ENCODE measurements at regions not wholly inside any gene's neighbourhood (a gene's known extent, or its start where the extent isn't known, plus 50 kb on each side); places are given as distances from the start of the nearest gene placed in this dataset.

DNA sequence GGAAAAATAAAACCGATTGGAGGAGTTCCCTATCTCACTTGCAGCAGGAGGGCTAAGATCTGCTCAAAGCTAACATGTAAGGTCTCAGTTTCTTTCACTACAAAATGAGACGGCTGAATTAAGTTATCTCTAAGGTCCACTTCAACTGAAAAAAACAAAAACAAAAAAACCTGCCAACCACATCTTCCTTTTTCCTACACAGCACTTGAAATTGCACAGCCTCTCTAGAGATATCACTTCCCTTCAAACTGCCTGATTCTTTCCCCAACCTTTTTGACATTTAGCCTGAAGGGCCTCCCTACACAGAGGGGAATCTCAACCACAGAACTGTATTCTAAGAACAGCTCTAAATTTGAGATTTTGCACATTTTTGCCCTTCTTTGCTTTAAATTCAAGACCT lies 227.9 kb upstream of the TARS1 start:
- no peak overlapping the region for H3K4me3 ChIP-seq (replicated peaks; ENCODE audit: low read depth, low read length)
- no peak for DNase-seq (ENCODE audit: low read depth)
- TF ChIP-seq, protein P1, sequence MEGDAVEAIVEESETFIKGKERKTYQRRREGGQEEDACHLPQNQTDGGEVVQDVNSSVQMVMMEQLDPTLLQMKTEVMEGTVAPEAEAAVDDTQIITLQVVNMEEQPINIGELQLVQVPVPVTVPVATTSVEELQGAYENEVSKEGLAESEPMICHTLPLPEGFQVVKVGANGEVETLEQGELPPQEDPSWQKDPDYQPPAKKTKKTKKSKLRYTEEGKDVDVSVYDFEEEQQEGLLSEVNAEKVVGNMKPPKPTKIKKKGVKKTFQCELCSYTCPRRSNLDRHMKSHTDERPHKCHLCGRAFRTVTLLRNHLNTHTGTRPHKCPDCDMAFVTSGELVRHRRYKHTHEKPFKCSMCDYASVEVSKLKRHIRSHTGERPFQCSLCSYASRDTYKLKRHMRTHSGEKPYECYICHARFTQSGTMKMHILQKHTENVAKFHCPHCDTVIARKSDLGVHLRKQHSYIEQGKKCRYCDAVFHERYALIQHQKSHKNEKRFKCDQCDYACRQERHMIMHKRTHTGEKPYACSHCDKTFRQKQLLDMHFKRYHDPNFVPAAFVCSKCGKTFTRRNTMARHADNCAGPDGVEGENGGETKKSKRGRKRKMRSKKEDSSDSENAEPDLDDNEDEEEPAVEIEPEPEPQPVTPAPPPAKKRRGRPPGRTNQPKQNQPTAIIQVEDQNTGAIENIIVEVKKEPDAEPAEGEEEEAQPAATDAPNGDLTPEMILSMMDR (IDR thresholded peaks at IDR 0.05; ENCODE audit: low read length, missing control alignments) = no peak

DNA sequence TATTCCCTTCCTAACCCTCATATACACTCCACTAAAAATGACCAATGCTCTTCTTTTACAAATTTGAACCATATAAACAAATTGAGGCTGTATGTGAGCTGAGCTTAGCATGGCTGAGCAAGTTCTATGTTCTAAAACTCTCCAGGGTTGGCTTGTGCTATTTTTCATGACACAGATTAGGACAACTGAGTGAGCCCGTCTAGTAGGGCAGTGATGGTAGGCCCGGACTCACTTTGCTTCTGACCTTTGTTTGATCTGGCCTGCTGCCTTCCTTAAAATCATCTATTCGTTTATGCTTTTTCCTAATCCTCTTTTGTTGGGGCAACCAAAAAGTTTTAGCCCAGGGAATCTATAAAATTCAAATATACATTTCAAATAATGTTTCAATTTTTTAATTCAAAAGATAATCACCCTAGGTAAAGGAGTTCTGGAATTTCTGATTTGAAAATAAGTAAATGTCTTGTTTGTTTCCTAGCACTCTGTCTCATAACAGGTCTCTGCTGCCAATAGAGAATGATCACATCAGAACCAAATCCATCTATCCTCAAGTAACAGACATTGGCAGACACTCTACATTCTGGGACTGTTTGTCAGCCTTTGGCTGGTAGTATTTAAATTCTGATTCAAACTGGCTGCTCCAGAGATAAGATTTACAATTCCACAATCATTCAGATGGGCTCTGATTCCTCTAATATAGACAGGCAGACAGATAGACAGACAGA lies 217.0 kb upstream of the TARS1 start:
- no peak for DNase-seq (ENCODE audit: low read depth)
- no peak overlapping the region for H3K4me3 ChIP-seq (replicated peaks; ENCODE audit: low read depth, low read length)
- TF ChIP-seq, protein P1 (IDR thresholded peaks at IDR 0.05; ENCODE audit: low read length, missing control alignments) = no peak

DNA sequence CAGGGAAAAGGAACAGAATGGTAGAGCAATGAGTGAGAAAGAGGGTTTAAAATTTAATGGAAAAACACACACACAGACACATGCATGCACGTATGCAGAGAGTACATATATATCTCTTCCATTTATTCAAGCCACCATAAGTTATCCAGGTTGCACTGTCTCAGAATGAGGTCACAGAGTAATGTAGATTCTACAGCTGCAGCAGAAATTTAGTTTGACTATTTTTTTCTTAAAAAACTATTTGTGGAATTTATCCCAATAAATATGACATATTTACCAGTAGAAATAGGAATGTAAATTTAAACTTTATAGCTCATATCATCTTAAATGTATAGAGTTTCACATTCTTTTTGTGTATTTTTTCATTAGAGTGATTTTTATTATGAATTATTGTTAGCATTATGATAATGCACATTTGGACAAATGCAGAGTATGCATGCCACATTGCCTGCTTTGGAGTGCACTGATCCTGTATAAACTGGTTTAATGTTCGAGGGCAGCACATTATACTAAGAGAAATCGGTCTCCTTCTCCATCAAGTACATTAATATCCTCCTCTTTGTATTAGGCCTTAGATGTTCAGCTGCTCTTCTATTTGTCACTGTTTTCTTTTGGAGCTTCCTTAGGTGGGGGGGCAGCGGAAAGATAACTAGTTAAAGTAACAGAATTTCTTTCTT lies 216.3 kb upstream of the TARS1 start:
- H3K4me3 ChIP-seq (replicated peaks; ENCODE audit: low read depth, low read length) = no peak overlapping the region
- TF ChIP-seq, protein P1 (IDR thresholded peaks at IDR 0.05; ENCODE audit: low read length, missing control alignments) = no peak
- DNase-seq (ENCODE audit: low read depth) = no peak

DNA sequence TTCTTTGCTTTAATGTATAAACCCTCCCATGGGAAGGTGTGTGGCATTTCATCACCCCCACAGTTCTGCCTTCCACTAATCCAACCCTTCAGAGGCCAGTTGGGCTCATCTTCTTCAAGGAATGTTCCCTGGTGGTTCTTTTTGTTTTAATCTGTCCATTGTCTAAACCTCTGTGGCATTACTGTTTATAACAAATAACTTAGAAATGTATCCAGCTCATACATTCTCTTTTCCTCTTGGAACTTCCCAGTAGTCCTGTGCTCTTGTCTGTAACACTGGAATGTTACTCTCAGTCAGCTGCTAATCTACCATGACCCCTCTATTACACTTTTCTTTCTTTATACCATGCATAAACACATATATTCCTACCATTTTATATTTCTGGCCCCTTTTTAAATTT lies 213.5 kb upstream of the TARS1 start:
- H3K4me3 ChIP-seq (replicated peaks; ENCODE audit: low read depth, low read length) = no peak overlapping the region
- TF ChIP-seq, protein P1 (IDR thresholded peaks at IDR 0.05; ENCODE audit: low read length, missing control alignments) = no peak
- DNase-seq (ENCODE audit: low read depth) = no peak

DNA sequence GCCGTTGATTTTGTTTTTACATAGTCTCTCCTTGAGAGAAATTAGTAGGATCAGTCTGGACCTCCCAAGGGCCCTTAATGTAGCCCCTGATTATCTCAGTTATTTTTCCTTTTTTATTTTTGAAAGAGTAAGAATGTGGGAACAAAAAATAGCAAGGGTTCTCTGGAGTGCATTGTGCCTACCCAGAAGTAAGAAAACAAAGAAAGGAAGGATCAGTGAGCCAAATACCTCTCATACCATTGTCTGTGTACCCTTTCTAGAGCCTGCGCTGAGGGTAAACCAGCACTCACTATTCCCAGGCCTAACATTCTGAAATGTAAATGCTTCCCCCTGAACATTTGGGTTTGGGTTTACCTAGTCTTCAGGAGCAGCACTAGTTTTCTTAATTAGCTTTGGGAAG lies 213.0 kb upstream of the TARS1 start:
- TF ChIP-seq, protein P1 (IDR thresholded peaks at IDR 0.05; ENCODE audit: low read length, missing control alignments) = no peak
- no peak overlapping the region for H3K4me3 ChIP-seq (replicated peaks; ENCODE audit: low read depth, low read length)
- DNase-seq (ENCODE audit: low read depth) = peak; percentile 27

DNA sequence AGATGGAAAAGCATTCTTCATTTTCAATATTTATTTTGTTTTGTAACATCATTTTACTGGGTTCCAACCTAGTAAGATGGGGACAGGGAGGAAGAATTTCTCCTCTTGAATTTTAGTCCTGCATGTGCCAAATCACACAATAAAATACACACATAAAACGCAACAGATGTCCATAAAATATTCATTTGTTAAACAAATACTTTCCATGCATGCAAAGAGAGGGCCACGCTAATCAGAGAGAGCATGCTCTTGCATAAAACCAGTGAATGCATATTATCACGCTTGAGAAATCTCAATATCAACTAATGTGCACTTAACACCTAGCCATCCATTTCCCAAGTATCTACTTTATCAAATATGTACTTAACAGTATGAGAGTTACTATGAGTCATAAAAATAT lies 212.6 kb upstream of the TARS1 start:
- DNase-seq (ENCODE audit: low read depth) = no peak
- TF ChIP-seq, protein P1 (IDR thresholded peaks at IDR 0.05; ENCODE audit: low read length, missing control alignments) = no peak
- H3K4me3 ChIP-seq (replicated peaks; ENCODE audit: low read depth, low read length) = no peak overlapping the region
